Cardiac muscle cell (in vitro differentiated cells and primary cell): ENCODE measurements at regions not wholly inside any gene's neighbourhood (a gene's known extent, or its start where the extent isn't known, plus 50 kb on each side); places are given as distances from the start of the nearest gene placed in this dataset.

Experiments
- DNase-seq, 2 donors: peaks; one replicate each; pipeline versions ENCODE4 v3.0.0 to v3.0.0-alpha.2; 2010 to 2017; ENCODE audit warnings: low read depth in 1 of 2, low spot score in 1 of 2
- H3K27ac ChIP-seq: fragments of 200-600 bp; sonication (generic); 2 replicates; pipeline ENCODE4 v1.5.1; 2016
- H3K27me3 ChIP-seq: fragments of 200-600 bp; sonication (generic); 2 replicates; pipeline ENCODE4 v1.6.0; 2016; ENCODE audit warnings: control low read depth
- H3K36me3 ChIP-seq: fragments of 200-600 bp; sonication (generic); 2 replicates; pipeline ENCODE4 v1.5.1; 2016; ENCODE audit warnings: control low read depth
- H3K4me1 ChIP-seq: fragments of 200-600 bp; sonication (generic); 2 replicates; pipeline ENCODE4 v1.8.1; 2017; ENCODE audit warnings: low read depth, mild to moderate bottlenecking, mixed run types
- H3K4me3 ChIP-seq: fragments of 200-600 bp; sonication (generic); 2 replicates; pipeline ENCODE4 v1.5.1; 2016; ENCODE audit warnings: mild to moderate bottlenecking
- H3K9me3 ChIP-seq: fragments of 200-600 bp; sonication (generic); 2 replicates; pipeline ENCODE4 v1.5.1; 2017; ENCODE audit warnings: low read depth, mild to moderate bottlenecking, control low read depth
- TF ChIP-seq, protein P1 (sequence below): IDR thresholded peaks from 2 replicates; pipeline ENCODE4 v1.5.1; 2012; ENCODE audit warnings: low read depth, mild to moderate bottlenecking, low read length

DNA sequence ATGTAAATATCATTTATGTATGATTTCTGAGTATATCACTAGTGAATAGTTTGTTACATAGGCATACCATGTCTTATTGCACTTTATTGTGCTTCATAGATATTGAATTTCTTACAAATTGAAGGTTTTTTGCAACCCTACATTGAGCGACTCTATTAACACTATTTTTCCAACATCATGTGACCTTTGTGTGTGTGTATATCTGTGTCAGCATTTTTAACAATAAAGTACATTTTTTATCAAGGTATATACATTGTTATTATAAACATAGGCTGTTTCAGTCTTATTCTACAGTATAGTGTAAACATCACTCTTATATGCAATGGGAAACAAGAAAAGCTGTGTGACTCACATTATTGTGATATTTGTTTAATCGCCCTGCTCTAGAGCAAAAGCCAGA, 1944.9 kb downstream of the TP53TG3F start:
- no peak for DNase-seq
- H3K4me1 ChIP-seq = no peaks in the 10 kb centered on the region
- H3K9me3 ChIP-seq = no peaks in the 10 kb centered on the region
- H3K4me3 ChIP-seq = no peak overlapping the region
- no peaks in the 10 kb centered on the region for H3K27me3 ChIP-seq
- no peaks in the 10 kb centered on the region for H3K36me3 ChIP-seq
- TF ChIP-seq, protein P1, sequence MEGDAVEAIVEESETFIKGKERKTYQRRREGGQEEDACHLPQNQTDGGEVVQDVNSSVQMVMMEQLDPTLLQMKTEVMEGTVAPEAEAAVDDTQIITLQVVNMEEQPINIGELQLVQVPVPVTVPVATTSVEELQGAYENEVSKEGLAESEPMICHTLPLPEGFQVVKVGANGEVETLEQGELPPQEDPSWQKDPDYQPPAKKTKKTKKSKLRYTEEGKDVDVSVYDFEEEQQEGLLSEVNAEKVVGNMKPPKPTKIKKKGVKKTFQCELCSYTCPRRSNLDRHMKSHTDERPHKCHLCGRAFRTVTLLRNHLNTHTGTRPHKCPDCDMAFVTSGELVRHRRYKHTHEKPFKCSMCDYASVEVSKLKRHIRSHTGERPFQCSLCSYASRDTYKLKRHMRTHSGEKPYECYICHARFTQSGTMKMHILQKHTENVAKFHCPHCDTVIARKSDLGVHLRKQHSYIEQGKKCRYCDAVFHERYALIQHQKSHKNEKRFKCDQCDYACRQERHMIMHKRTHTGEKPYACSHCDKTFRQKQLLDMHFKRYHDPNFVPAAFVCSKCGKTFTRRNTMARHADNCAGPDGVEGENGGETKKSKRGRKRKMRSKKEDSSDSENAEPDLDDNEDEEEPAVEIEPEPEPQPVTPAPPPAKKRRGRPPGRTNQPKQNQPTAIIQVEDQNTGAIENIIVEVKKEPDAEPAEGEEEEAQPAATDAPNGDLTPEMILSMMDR = no peak
- H3K27ac ChIP-seq = no peak overlapping the region

DNA sequence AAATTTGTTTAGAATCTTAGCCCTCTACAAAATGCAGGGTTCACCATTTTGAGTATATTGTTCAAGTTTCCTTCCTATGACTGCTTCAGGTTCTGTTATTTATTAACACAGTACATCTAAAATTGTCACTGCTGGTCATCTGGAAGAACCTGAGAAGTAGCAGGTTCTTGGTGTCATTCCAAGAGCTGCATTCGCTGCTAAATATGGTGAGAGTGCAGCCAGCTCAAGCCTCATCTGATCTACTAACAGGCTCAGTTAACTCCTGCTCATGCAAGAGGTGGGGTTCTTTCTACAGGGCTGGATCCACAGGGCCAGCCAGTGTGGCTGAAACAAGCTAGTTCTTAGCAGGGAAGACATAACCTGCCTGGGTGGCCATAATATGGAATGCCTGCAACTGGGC, 1946.1 kb downstream of the TP53TG3F start:
- H3K27ac ChIP-seq = no peak overlapping the region
- no peak overlapping the region for H3K4me3 ChIP-seq
- H3K4me1 ChIP-seq = no peaks in the 10 kb centered on the region
- H3K36me3 ChIP-seq = no peaks in the 10 kb centered on the region
- no peaks in the 10 kb centered on the region for H3K9me3 ChIP-seq
- no peak for DNase-seq
- H3K27me3 ChIP-seq = no peaks in the 10 kb centered on the region
- TF ChIP-seq, protein P1 = no peak

DNA sequence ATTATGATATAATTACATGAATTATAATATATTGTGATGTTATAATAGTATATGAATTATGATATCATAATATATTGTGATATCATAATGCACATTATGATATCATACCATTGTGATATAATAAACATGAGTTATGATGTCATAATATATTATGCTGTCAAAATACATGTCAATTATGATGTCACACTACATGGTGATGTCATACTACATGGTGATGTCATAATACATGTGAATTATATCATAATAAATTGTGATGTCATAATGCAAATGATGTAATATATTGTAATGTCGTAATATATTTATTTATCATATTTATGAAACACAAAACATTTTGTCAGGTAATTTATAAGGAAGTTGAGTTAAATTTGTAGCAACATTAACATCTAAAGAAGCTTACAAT, 1950.1 kb downstream of the TP53TG3F start:
- H3K4me1 ChIP-seq = no peaks in the 10 kb centered on the region
- no peak for DNase-seq
- H3K9me3 ChIP-seq = peaks cover 2% of the 10 kb centered on the region
- no peaks in the 10 kb centered on the region for H3K27me3 ChIP-seq
- no peaks in the 10 kb centered on the region for H3K36me3 ChIP-seq
- TF ChIP-seq, protein P1 = no peak
- H3K27ac ChIP-seq = no peak overlapping the region
- no peak overlapping the region for H3K4me3 ChIP-seq

GRCh38 chr16:35410438-35410837, 1951.0 kb downstream of the TP53TG3F start:
- no peaks in the 10 kb centered on the region for H3K4me1 ChIP-seq
- H3K27me3 ChIP-seq = no peaks in the 10 kb centered on the region
- TF ChIP-seq, protein P1 = no peak
- H3K36me3 ChIP-seq = no peaks in the 10 kb centered on the region
- H3K9me3 ChIP-seq = peaks cover 2% of the 10 kb centered on the region
- H3K27ac ChIP-seq = no peak overlapping the region
- H3K4me3 ChIP-seq = no peak overlapping the region
- no peak for DNase-seq

DNA sequence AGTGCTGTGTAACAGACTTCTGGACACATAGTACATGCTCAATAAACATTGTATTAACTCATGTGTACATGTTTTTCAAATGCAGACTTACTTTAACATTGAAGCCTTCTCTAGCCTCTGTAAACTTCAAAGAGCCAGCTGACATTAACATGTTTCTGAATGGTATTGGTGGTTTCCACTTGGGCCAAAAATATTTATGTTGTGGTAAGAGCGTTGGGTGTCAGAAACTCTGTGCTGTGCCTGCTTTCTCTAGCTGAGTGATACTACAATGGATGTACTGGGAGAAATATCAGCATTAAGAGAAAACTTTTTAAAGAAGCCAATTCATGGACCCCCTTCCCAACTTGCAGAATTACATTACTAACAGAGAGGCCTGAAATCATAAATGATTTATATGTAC, 1951.7 kb downstream of the TP53TG3F start:
- TF ChIP-seq, protein P1 = no peak
- Histone ChIP-seq H3K27ac (no peak overlapping the region), H3K4me1 (no peaks in the 10 kb centered on the region), H3K36me3 (no peaks in the 10 kb centered on the region), H3K4me3 (no peak overlapping the region), H3K27me3 (no peaks in the 10 kb centered on the region), H3K9me3 (peaks cover 2% of the 10 kb centered on the region)
- DNase-seq = no peak

GRCh38 chr16:35414139-35414538, 1954.7 kb downstream of the TP53TG3F start:
- Histone ChIP-seq H3K4me3 (no peak overlapping the region), H3K36me3 (no peaks in the 10 kb centered on the region), H3K27me3 (no peaks in the 10 kb centered on the region), H3K9me3 (peaks cover 2% of the 10 kb centered on the region), H3K27ac (no peak overlapping the region), H3K4me1 (no peaks in the 10 kb centered on the region)
- DNase-seq = no peak
- TF ChIP-seq, protein P1 = no peak
